ENCODE measurements at regions not wholly inside any gene's neighbourhood (a gene's known extent, or its start where the extent isn't known, plus 50 kb on each side); places are given as distances from the start of the nearest gene placed in this dataset.
"Not testable (repeated sequence)": the region's sequence is repeated elsewhere in the genome, so short reads cannot be mapped to it uniquely, and the experiment has no call there.

DNA sequence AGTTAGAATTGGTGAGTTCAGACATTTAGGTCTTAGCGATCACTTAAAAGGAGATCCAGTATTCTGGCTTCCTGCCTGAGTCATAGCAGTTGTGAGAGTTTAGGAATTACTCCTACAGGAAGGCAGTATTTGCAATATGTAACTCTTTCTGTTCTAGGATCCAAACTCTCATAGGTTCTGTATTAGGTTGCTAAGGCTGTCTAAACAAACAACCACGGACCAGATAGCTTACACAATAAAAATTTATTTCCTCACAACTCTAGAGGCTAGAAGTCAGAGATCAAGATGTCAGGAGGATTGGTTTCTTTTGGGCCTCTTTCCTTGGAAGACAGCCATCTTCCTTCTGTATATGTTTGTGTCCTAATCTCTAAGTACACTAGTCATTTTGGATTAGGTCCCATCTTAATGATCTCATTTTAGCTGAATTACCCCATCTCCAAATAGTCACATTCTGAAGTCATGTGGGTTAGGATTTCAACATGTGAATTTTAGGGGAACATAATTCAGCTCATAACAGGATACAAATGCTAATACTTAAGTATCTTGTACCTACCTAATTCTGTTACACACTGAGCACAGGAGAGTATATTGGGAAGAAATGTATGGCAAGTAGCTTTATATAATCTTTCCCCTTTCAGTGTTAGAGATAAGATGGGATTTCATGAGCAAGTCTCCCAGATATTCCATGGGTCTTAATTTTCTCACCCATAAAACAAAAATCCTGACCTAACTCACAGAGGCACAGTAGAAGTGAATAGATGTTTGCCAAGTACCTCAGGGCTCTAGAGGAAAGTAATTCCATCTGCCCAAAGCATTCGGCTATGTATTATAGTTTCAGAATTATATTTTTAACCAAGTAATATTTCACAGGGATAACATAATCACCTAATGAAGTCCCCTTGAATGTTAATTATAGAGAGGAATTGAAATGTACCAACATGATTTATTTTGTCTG lies 144.4 kb downstream of the PTBP2 start:
- DNase-seq (ENCODE audit: low read depth): no peak

DNA sequence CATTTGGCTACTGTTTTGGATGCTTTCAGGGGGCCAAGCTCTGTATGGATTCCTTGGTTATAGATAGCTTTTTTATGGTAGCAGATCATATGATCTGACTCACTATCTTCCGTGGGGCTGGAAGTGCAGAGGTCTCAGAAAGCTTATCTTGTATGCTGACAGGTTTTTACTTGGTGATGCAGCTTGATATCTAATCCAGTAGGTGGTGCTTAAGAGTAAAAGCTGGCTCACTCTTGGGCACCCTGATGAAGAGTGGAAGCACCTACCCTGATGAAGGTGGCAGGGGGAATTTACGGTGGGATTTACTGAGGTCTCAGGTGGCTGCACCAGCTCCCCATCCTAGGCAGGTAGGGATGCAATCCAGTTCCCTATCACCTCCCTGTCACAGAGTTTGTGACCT lies 151.2 kb downstream of the PTBP2 start:
- no peak for DNase-seq (ENCODE audit: low read depth)

DNA sequence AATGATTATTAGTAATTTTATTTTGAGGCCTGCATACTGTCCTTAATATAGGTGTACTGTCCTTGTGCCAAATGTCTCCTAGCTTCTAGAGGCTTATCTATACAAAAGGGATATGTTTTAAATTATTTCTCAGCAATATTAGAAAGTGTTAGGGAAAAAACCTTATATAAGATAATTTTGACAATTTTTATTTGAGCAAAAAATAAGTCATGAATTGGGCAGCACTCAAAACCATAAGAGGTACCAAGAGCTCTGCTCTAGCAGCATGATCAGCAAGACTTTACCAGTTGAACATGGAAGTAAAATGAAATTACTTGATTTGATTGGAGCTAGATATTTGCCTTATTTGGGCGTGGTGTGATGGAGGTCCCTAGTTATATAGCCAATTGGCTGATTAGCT lies 157.1 kb downstream of the PTBP2 start:
- no peak for DNase-seq (ENCODE audit: low read depth)

DNA sequence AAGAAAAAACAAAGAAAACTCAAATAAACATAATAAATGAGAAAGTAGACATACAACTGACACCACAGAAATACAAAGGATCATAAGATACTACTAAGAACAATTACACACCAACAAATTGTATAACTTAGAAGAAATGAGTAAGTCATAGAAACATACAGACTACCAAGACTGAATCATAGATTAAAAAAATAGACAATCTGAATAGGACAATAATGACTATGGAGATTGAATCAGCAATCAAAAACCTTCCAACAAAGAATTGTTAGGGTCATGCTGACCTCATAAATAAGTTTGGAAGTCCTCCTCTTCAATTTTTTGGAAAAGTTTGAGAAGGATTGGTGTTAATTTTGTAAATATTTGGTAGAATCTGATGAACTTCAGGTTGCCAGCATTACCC lies 159.0 kb downstream of the PTBP2 start:
- DNase-seq (ENCODE audit: low read depth): no peak

DNA sequence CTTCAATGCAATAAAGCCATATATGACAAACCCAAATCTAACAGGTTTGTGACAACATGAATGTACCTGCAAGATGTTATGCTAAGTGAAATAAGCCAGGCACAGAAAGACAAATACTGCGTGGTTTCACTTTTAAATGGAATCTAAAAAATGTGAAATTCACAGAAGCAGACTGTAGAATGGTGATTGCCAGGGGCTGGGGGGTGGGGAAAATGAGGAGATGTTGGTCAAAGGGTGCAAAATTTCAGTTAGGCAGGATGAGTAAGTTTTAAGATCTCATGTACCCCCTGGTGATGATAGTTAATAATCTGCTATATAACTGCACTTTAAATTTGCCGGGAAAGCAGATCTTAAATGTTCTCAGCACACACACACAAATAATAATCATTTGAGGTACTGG lies 160.5 kb downstream of the PTBP2 start:
- no peak for DNase-seq (ENCODE audit: low read depth)

DNA sequence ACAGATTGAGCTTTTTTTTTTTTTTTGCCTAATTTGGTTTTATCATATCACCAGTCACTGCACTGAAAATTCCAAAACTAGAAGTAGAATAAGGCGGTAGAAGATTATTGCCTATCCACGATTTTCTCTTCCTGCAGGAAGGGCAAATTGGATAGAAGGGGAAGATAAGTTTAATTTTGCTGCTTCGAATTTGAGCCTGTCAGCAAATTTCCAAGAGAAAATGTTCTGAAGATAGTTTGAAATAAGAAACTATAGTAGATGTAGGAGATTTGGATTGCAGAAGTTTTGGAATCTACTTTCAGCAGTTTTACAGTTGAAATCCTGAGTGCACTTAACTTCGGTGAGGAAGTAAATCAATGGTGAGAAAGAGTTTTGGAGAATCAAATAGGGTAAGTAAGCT lies 164.9 kb downstream of the PTBP2 start:
- DNase-seq (ENCODE audit: low read depth): no peak

DNA sequence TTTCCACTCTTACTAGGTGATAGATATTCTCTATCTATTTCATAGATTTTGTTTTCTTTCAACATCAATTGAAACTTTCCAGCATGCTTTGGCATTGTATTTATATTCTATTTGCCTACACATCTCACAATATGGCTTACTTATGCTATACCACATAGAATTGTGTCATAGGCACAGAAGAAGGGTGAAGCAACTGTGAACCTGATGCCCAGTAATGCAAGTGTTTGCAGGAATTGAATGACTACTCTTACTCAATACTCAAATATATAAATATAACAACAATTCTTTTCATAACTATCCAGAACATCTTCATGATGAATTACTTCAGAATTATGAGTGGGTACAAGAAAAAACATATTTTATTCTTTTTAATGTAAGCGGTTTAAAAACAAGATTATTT lies 165.9 kb downstream of the PTBP2 start:
- no peak for DNase-seq (ENCODE audit: low read depth)

DNA sequence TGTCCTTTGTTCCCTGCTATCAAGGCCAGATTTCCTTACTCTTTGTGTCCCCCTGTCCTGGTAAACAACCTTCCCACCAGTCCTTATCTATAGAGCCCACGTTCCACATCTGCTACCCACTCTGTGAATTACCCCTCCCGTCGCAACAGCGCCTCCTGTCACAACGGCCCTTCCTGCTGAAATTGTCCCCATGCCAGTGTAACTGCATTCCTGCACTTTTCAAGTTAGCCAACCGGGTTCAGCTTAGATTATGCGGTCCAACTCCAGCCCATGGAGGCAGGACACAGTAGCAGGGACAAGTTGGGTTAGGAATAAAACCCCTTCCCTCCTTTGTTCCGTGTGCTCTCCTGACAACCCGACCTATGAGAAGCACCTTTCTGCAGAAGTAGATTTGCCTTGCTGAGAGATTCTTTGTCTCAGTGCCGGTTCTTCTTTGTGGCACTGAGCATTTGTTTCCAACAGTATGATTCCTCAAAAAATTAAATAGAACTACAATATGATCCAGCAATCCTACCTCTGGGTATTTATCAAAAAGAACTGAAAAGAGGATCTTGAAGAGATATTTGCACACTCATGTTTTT lies 180.3 kb downstream of the PTBP2 start:
- DNase-seq (ENCODE audit: low read depth): no peak

DNA sequence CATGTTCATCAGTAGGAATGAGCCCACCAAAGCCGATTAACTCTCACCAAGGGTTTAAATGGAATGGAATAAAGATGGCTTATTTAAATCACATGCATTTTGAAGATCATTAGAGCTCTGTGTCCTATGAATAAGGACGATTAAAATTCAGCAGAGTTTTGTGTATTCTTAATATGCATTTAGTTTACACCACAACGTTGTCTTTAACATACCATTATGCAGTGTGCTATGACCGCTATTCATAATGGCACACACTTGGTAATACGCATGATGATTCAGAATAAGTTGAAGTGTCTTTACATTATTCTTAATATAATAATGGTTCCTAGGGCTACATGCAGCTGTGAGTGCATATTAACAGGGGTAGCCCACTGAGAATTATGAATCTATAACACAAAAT lies 190.7 kb downstream of the PTBP2 start:
- no peak for DNase-seq (ENCODE audit: low read depth)

DNA sequence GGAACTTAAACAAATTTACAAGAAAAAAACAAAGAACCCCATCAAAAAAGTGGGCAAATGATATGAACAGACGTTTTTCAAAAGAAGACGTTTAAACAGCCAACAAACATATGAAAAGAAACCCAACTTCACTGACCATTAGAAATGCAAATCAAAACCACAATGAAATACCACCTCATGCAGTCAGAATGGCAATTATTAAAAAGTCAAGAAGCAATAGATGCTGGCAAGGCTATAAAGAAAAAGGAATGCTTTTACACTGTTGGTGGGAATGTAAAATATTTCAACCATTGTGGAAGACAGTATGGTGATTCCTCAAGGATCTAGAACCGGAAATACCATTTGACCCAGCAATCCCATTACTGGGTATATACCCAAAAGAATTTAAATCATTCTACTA lies 194.1 kb downstream of the PTBP2 start:
- not testable (repeated sequence) for DNase-seq (ENCODE audit: low read depth)

DNA sequence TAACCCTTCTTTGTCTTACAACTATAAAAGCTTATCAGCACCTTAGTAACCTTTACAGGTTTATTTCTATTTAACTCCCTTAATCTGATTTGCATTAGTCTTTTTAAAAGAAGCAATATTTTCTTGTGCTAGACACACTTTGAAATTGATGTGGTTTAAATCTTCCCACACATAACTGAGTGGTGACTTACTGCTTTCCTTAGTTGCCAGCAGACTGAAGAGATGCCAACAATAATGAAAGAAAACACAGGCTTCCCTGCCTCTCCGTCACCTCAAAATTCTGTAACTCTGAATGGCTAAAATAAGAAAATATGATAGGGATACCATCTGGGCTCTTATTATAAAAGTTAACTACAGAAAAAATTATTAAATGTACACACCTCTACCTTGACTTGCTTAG lies 196.8 kb downstream of the PTBP2 start:
- no peak for DNase-seq (ENCODE audit: low read depth)

DNA sequence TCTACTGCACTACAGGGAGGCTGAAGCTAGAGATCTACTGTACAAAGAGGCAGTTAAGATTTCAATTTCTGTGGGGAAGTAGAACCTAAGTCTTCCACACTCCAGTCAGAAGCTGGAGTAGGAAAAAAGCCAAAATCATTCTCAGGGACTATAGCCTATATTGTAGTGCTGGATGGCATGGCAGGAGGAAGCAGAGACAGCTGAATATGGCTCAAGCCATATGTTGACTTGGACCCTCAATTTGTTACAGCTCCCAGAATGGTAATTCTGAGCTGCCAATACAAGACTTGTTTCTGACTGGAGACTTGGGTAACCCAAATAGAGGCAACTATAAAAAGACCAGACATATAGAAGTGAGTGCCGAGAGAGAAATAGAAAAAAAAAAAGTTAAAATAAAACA lies 200.6 kb downstream of the PTBP2 start:
- DNase-seq (ENCODE audit: low read depth): no peak

DNA sequence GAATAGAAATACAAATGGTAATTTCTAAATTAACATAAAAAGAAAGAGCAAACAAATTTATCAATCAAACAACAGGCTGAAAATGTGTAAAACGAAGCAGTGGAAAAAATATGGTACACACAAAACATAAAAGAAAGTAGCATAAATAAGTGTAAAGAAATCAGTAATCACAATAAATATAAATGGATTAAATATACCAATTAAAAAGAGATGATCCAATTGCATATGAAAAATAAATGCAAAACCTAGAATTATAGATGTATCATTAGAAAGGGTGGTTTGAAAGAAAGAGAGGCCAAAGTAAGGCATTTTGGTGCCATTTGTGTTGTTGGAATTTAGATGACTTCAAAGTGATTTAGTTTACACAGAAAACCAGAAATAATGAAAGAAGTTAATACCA lies 202.2 kb downstream of the PTBP2 start:
- no peak for DNase-seq (ENCODE audit: low read depth)

DNA sequence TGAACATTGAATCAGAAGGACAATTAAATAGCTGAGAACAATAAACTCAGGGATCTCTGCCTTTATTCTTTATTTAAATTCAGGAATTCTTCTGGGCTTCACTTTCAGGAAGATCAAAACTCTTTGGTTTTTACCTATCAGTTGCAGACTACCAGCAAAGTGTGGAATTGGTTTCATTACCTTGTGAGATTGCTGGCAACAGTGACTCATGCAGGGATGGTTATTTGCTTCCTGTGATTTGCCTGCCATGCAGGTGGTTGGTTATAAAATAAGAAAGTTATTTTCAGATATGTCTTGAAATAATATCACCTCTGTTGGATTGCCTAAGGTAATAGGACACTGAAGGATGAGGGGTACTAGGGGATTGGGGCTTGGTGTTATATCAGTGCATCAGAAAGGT lies 204.6 kb downstream of the PTBP2 start:
- no peak for DNase-seq (ENCODE audit: low read depth)

DNA sequence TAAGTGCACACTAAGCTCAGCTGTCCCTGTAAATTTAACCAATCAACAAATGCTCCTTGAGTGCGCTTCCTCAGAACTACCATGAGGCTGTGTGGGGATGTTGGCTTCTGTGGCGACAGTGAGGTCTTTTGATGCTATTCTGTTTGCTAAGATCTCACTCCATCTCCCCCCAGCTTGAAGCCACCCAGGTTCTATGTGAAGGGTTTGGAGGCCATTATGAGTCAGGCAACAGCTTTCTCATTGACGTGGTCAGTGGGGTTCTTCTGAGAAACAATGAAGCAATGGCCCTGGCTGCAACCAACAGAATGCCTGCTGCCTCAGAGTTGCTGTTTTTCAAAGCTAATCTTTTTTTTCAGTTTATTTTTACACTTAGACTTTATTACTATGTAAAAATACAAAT lies 205.5 kb downstream of the PTBP2 start:
- no peak for DNase-seq (ENCODE audit: low read depth)

DNA sequence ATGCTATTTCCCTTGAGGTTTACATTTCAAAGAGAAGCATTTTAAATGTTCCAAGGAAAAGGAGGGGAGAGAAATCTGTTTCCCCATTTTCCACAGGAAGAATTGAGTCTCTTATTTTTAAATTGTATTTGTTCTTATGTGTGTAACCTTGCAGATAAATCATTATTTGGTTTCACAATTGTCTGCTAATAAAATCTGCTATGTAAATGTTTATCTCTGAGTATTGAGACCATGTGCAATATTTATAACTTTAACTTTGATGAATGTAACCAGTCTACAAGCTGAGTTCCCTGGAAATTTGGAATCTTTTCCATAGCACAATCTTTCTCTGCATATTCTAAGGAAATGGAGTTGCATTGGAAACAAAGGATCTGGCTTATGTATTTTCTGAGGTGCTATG lies 209.6 kb downstream of the PTBP2 start:
- no peak for DNase-seq (ENCODE audit: low read depth)

DNA sequence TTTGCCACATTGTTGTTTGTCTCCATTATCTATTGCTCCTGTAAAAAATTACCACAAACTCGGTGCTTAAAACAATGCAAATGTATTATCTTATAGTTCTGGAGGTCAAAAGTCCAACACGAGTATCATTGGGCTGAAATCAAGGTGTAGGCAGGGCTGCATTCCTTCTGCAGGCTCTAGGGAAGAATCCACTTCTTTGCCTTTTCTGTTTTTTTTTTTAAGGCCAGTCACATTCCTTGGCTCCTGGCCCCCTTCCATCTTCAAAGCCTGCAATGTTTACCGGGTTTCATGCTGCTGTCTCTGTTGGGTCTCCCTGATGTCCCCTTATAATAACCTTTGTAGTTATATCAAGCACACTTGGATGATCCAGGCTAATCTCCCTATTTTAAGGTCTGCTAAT lies 212.7 kb downstream of the PTBP2 start:
- DNase-seq (ENCODE audit: low read depth): no peak

DNA sequence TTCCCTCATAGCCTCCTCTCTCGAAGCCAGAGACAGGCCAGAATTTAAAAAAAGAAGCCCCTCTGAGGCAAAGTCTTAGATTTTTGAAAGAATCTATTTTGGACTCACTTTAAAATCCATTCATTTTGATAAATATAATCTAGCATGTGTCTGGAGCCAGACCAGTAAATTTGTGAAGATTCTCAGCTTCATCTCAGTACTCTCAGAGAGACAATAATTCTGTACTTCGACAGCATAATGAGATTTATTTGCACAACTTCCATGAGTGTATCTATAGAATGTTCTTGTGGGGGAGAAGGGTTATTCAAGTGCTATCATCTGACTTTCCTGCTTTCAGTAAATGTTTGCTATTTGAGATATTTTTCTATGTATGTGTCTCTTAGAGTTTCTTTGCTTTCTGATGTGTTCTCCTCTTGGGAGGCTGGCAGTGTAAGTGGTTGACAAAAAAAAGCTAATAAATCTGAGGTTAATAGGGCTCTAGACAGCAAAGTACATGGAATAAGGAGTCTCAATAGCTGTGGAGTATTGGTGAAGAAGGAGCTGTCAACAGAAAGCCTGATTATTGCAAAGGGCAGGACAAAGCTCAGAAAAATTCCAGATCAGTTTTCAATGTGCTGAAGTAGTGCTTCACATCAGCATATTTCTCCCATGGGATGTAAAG lies 223.0 kb downstream of the PTBP2 start:
- DNase-seq (ENCODE audit: low read depth): no peak

DNA sequence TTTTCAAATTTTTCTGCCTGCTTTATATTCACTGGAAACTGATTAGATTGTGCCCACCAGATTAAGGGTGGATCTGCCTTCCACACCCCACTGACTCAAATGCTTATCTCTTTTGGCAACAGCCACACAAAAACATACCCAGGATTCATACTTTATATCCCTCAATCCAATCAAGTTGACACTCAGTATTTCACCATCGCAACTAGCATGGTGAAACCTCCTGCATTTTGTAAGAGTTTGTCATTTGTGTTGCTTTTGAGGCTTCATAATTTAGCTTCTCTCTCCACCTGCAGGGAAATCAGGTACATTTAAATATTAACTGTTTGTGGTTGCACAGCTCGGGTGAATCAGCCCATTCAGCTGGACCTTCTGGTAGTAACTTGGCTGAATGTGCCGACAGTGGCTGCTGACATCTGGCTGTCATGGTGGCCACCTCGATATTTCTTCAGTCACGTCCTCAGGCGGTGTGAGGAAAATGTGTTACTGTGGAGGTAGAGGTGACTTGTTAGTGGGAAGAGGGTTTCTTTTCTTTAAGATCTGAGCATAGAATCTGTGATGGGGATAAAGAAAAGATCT lies 224.0 kb downstream of the PTBP2 start:
- DNase-seq (ENCODE audit: low read depth): no peak

DNA sequence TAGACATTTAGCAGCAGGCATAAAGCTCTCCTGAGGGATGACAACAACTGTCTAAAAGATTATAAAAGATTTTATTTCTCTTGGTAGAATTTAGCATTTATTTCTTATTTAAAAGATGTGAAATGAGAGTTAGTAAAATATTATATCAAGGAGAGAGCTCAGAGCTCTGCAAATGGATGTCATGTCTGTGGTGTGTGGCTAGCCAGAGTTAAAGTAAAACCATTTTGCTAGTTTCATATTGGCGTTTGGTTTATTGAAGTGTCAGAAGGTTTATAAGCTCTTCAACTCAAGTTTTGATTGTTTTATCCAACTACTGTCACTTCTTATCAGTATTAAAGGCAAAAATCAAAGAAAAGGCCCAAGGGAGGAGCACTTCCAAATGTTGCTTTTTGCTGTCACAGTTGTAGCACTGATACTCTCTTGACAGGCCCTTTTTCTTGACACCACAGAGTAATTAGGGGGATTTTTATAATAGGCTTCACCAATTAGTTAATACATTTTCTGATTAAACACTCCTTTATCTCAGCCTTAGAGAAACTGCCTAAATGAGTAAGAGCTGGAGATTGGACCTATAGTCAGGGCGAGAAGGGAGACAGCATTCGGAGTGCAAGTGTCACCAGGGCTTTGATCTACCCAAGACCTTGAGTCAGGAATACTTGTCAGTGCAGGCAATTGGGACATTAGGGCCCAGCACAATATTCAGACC lies 233.9 kb downstream of the PTBP2 start:
- DNase-seq (ENCODE audit: low read depth): no peak

DNA sequence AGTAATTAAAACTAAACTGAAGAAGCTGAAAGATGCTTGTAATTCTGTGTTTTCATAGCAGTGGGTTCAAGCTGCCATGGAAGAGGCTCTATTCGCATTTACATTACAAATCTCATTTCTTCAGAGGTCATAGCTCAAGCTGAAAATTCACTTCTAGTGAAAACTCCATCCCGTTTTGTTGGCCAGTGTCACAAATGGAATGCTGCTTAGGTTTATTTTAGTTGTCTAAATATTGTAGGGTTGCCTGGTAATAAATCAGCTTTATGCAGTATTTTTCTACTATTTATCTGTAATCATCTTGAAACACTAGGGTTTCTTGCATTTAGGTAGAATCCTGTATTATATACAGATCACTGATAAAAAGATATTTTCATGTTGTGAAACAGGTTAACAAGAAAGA lies 240.6 kb downstream of the PTBP2 start:
- no peak for DNase-seq (ENCODE audit: low read depth)

DNA sequence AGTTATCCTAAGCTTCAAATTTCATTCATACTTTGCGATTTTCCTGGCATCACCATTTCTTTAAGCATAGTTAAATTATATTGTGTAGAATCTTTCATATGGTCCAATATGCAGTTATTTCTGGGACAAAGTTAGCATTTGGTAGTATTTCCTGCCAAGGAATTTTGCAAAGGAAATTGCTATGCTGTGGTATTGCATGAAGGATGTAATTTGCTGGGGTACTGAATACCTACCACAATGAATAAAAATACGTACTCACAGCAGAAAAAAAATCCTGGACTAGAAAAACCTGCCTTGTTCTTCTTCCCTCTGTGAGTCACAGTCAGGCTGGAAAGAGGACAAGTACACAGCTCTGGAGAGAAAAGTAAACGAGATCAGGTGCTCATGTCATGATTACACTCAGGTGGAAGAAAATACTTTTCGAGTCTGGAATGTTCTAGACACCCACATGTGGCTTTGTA lies 241.2 kb downstream of the PTBP2 start:
- no peak for DNase-seq (ENCODE audit: low read depth)
